NCI-H460 (cell line): ENCODE measurements at regions not wholly inside any gene's neighbourhood (a gene's known extent, or its start where the extent isn't known, plus 50 kb on each side); places are given as distances from the start of the nearest gene placed in this dataset.
"Not testable (repeated sequence)": the region's sequence is repeated elsewhere in the genome, so short reads cannot be mapped to it uniquely, and the experiment has no call there.

ENCODE experiments used
- DNase-seq: peaks from one replicate; pipeline ENCODE4 v3.0.0-alpha.2; 2016; ENCODE audit warnings: low read depth; ENCODE audit errors: extremely low read depth
- small RNA-seq, 2 experiments: library from RNA; depleted of rRNA; stranded (forward); fragments of <200 nt; gene quantifications; one replicate each; pipeline ENCODE3, GENCODE V24; 2014

- peak; percentile 11 for DNase-seq
These were observed 275.5 kb downstream of the KCNJ3 start for GRCh38 chr2:154974041-154974440.

- DNase-seq = no peak
These were observed 265.0 kb downstream of the KCNJ3 start for GRCh38 chr2:154963511-154963910.

- DNase-seq = no peak
These were observed 263.2 kb downstream of the KCNJ3 start for GRCh38 chr2:154961676-154962075.

- no peak for DNase-seq
These were observed 262.5 kb downstream of the KCNJ3 start for GRCh38 chr2:154960802-154961583.

GRCh38 chr2:154952346-154952980 is 254.0 kb downstream of the KCNJ3 start:
- no peak for DNase-seq

GRCh38 chr2:154947416-154947815 is 248.9 kb downstream of the KCNJ3 start:
- not testable (repeated sequence) for DNase-seq

- DNase-seq = no peak
These were observed 247.5 kb downstream of the KCNJ3 start for GRCh38 chr2:154945984-154946383.

- no peak for DNase-seq
These were observed 242.9 kb downstream of the KCNJ3 start for GRCh38 chr2:154941379-154941778.

GRCh38 chr2:154934213-154934612 is 235.7 kb downstream of the KCNJ3 start:
- DNase-seq = no peak

GRCh38 chr2:154924531-154924930 is 226.0 kb downstream of the KCNJ3 start:
- DNase-seq = no peak

GRCh38 chr2:154914561-154914960 is 216.1 kb downstream of the KCNJ3 start:
- no peak for DNase-seq

GRCh38 chr2:154912215-154912614 is 213.7 kb downstream of the KCNJ3 start:
- DNase-seq = no peak

- no peak for DNase-seq
These were observed 213.2 kb downstream of the KCNJ3 start for GRCh38 chr2:154911729-154912128.

- DNase-seq = no peak
These were observed 212.2 kb downstream of the KCNJ3 start for GRCh38 chr2:154910701-154911100.

- DNase-seq = no peak
These were observed 209.8 kb downstream of the KCNJ3 start for GRCh38 chr2:154908327-154908726.

Small RNA genes in the stretch of these regions (small RNA-seq; reads per million reads assigned to genes)
- gene MTCO1P45 (0 reads per million in 2 experiments), gene RNU6-1001P (0 reads per million in 2 experiments), gene RNU6-546P (0 to 0.02 reads per million in 2 experiments)
